ENCODE measurements at regions not wholly inside any gene's neighbourhood (a gene's known extent, or its start where the extent isn't known, plus 50 kb on each side); places are given as distances from the start of the nearest gene placed in this dataset.

GRCh38 chr14:86646696-86647690 is 1117.0 kb downstream of the FLRT2 start:
- intact Hi-C loops (cut with DNase I), result no loop called here
- no peaks in the 10 kb centered on the region for H3K9me3 ChIP-seq (ENCODE audit: control insufficient read depth, low read length)
- H3K27ac ChIP-seq (ENCODE audit: low read length), result no peak overlapping the region
- H3K4me3 ChIP-seq (ENCODE audit: low read length), result no peak overlapping the region
- ATAC-seq (no peak), DNase-seq (no peak)
- no peaks in the 10 kb centered on the region for H3K27me3 ChIP-seq (ENCODE audit: control insufficient read depth, insufficient read depth)
- no peaks in the 10 kb centered on the region for H3K4me1 ChIP-seq (ENCODE audit: control insufficient read depth, insufficient read depth, low read length)
- 80% methylated on average over 4 of the region's 4 CpGs for WGBS

- no peak for DNase-seq
- WGBS, result 92% methylated on average over 5 of the region's 5 CpGs
- intact Hi-C loops (cut with DNase I), result no loop called here
- no peak overlapping the region for H3K4me3 ChIP-seq (ENCODE audit: low read length)
- H3K27ac ChIP-seq (ENCODE audit: low read length), result no peak overlapping the region
- H3K4me1 ChIP-seq (ENCODE audit: control insufficient read depth, insufficient read depth, low read length), result no peaks in the 10 kb centered on the region
- no peaks in the 10 kb centered on the region for H3K27me3 ChIP-seq (ENCODE audit: control insufficient read depth, insufficient read depth)
- no peaks in the 10 kb centered on the region for H3K9me3 ChIP-seq (ENCODE audit: control insufficient read depth, low read length)
- ATAC-seq, result no peak
Observed at GRCh38 chr14:86646125-86646524, 1116.2 kb downstream of the FLRT2 start.

- intact Hi-C loops (cut with DNase I), result no loop called here
- Histone ChIP-seq H3K27ac (ENCODE audit: low read length) (no peak overlapping the region), H3K9me3 (ENCODE audit: control insufficient read depth, low read length) (no peaks in the 10 kb centered on the region), H3K27me3 (ENCODE audit: control insufficient read depth, insufficient read depth) (no peaks in the 10 kb centered on the region), H3K4me1 (ENCODE audit: control insufficient read depth, insufficient read depth, low read length) (no peaks in the 10 kb centered on the region), H3K4me3 (ENCODE audit: low read length) (no peak overlapping the region)
- no peak for ATAC-seq
- no peak for DNase-seq
Observed at GRCh38 chr14:86641310-86641709, 1111.4 kb downstream of the FLRT2 start.

- ATAC-seq (no peak), DNase-seq (no peak)
- intact Hi-C loops (cut with DNase I), result no loop called here
- WGBS, result 37% methylated on average over 3 of the region's 3 CpGs
- H3K27me3 ChIP-seq (ENCODE audit: control insufficient read depth, insufficient read depth), result no peaks in the 10 kb centered on the region
- no peak overlapping the region for H3K27ac ChIP-seq (ENCODE audit: low read length)
- H3K4me1 ChIP-seq (ENCODE audit: control insufficient read depth, insufficient read depth, low read length), result no peaks in the 10 kb centered on the region
- no peak overlapping the region for H3K4me3 ChIP-seq (ENCODE audit: low read length)
- H3K9me3 ChIP-seq (ENCODE audit: control insufficient read depth, low read length), result no peaks in the 10 kb centered on the region
Observed at GRCh38 chr14:86640288-86640687, 1110.3 kb downstream of the FLRT2 start.

GRCh38 chr14:86639666-86640065 is 1109.7 kb downstream of the FLRT2 start:
- no peaks in the 10 kb centered on the region for H3K27me3 ChIP-seq (ENCODE audit: control insufficient read depth, insufficient read depth)
- DNase-seq, result no peak
- intact Hi-C loops (cut with DNase I), result no loop called here
- no peaks in the 10 kb centered on the region for H3K4me1 ChIP-seq (ENCODE audit: control insufficient read depth, insufficient read depth, low read length)
- H3K4me3 ChIP-seq (ENCODE audit: low read length), result no peak overlapping the region
- H3K27ac ChIP-seq (ENCODE audit: low read length), result no peak overlapping the region
- no peak for ATAC-seq
- no peaks in the 10 kb centered on the region for H3K9me3 ChIP-seq (ENCODE audit: control insufficient read depth, low read length)

DNA sequence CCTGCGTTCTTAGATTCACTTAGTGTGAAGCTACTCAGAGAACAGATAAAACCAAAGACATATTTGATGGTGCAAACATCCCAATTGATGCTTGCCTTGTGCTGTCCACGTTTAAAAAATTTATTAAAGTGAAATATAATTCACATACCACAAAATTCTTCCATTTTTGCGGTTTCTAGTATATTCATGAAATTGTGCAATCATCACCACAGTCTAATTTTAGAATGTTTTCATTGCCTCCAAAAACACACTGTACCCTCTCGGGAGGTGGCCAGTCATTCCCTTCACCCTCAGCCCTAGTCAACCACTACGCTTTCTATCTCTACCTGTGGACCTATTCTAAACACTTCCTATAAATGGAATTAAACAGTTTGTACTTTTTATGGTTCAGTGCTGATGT is 1109.2 kb downstream of the FLRT2 start:
- 85% methylated on average over 5 of the region's 5 CpGs for WGBS
- intact Hi-C loops (cut with DNase I), result no loop called here
- ATAC-seq (no peak), DNase-seq (no peak)
- Histone ChIP-seq H3K4me3 (ENCODE audit: low read length) (no peak overlapping the region), H3K4me1 (ENCODE audit: control insufficient read depth, insufficient read depth, low read length) (no peaks in the 10 kb centered on the region), H3K27ac (ENCODE audit: low read length) (no peak overlapping the region), H3K27me3 (ENCODE audit: control insufficient read depth, insufficient read depth) (no peaks in the 10 kb centered on the region), H3K9me3 (ENCODE audit: control insufficient read depth, low read length) (no peaks in the 10 kb centered on the region)

DNA sequence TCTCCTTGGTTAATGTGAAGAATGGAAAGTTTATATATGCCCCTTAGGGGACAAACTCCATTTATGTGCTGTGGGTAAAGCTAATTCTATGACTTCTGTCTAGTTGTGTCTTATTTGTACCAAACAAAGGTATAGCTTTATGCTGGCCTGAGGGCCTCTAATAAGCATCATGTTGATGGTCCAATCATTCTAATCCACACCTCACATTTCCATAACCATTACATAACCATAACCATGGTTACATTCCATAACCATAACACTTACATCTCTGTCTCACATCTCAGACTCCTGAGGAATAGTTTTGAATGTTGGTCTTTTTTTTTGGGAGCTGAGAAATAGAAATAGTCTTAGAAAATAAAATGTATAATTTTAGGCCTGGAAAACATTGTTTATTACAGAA is 1097.1 kb downstream of the FLRT2 start:
- H3K4me1 ChIP-seq (ENCODE audit: control insufficient read depth, insufficient read depth, low read length), result no peaks in the 10 kb centered on the region
- H3K9me3 ChIP-seq (ENCODE audit: control insufficient read depth, low read length), result no peaks in the 10 kb centered on the region
- no peak overlapping the region for H3K27ac ChIP-seq (ENCODE audit: low read length)
- no peak for DNase-seq
- H3K4me3 ChIP-seq (ENCODE audit: low read length), result no peak overlapping the region
- intact Hi-C loops (cut with DNase I), result no loop called here
- no peaks in the 10 kb centered on the region for H3K27me3 ChIP-seq (ENCODE audit: control insufficient read depth, insufficient read depth)
- ATAC-seq, result no peak

DNA sequence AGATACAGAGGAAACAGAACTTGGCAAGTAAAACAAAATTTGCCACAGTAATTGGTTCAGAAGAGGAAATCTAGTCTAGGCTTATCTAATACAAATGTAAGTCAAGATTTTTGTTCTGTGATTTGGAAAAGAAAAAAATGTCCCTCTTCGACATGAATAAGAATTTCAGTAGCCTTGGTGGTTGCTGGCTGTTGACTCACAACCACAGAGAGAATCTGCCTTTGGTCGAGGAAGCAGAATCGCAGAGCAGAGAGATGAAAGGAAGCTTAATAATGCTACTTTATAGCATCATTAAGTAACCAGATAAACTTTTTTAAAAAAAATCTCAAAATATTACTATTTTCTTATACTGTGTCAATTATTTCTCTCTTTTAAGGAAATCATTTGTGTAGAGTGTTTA is 1096.6 kb downstream of the FLRT2 start:
- no peaks in the 10 kb centered on the region for H3K27me3 ChIP-seq (ENCODE audit: control insufficient read depth, insufficient read depth)
- no peaks in the 10 kb centered on the region for H3K9me3 ChIP-seq (ENCODE audit: control insufficient read depth, low read length)
- H3K27ac ChIP-seq (ENCODE audit: low read length), result no peak overlapping the region
- H3K4me3 ChIP-seq (ENCODE audit: low read length), result no peak overlapping the region
- no peaks in the 10 kb centered on the region for H3K4me1 ChIP-seq (ENCODE audit: control insufficient read depth, insufficient read depth, low read length)
- intact Hi-C loops (cut with DNase I), result no loop called here
- DNase-seq, result no peak
- ATAC-seq, result no peak
- WGBS, result 77% methylated on average over 3 of the region's 3 CpGs

DNA sequence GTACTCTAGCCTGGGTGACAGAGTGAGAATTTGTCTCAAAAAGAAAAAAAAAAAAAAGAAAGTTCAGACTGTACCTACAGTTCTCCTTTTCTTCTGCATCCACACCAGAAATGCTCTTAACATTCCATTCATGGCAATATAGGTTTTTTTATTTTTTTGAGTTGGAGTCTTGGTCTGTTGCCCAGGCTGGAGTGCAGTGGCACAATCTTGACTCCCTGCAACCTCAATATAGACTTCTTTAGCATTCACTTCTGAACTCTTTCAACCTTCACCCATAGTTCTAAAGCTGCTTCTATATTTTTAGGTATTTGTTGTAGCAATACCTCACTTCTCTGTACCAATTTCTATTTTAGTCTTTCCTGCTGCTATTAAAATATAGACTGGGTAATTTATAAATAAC is 1095.7 kb downstream of the FLRT2 start:
- no peaks in the 10 kb centered on the region for H3K4me1 ChIP-seq (ENCODE audit: control insufficient read depth, insufficient read depth, low read length)
- intact Hi-C loops (cut with DNase I), result no loop called here
- no peak for DNase-seq
- H3K4me3 ChIP-seq (ENCODE audit: low read length), result no peak overlapping the region
- H3K27ac ChIP-seq (ENCODE audit: low read length), result no peak overlapping the region
- H3K27me3 ChIP-seq (ENCODE audit: control insufficient read depth, insufficient read depth), result no peaks in the 10 kb centered on the region
- ATAC-seq, result no peak
- H3K9me3 ChIP-seq (ENCODE audit: control insufficient read depth, low read length), result no peaks in the 10 kb centered on the region

DNA sequence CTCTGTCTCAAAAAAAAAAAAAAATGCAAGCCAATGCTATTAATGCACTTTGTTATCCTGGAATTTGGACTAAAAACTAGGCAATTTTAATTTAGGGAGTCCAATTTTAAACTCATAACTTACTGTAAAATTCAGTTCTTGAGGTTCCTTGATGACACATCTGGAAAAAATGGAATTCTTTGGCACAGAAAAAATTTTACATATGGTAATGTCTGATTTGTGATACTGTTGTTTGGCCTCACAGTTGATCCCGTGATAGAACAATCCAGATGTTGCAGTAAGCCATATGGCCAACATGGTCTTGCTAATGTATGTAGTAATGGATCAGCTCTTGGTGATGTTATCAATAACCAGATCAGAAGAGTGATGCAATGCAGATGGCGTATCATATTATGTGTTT is 1089.8 kb downstream of the FLRT2 start:
- WGBS, result 79% methylated on average over 2 of the region's 2 CpGs
- intact Hi-C loops (cut with DNase I), result no loop called here
- ATAC-seq (no peak), DNase-seq (no peak)
- Histone ChIP-seq H3K4me3 (ENCODE audit: low read length) (no peak overlapping the region), H3K27ac (ENCODE audit: low read length) (no peak overlapping the region), H3K27me3 (ENCODE audit: control insufficient read depth, insufficient read depth) (no peaks in the 10 kb centered on the region), H3K9me3 (ENCODE audit: control insufficient read depth, low read length) (no peaks in the 10 kb centered on the region), H3K4me1 (ENCODE audit: control insufficient read depth, insufficient read depth, low read length) (no peaks in the 10 kb centered on the region)

DNA sequence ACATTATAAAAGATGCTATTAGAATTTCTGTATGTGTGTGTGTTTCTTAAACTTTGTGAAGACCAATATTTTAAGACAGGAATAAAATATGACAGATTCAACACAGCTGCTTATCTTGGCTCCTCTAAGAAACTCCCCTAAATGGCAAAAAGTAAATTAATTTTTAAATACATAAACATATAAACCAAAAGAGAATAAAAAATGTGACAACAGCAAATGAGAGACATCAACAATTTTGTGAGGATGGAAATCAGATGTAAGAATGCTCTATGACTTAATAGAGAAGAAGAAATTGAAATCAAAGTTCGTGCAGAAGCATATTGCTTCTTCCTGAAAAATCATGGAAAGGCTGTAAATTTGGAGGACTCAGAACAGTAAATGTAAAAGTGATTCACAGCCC is 1083.8 kb downstream of the FLRT2 start:
- Histone ChIP-seq H3K27ac (ENCODE audit: low read length) (no peak overlapping the region), H3K9me3 (ENCODE audit: control insufficient read depth, low read length) (no peaks in the 10 kb centered on the region), H3K4me3 (ENCODE audit: low read length) (no peak overlapping the region), H3K27me3 (ENCODE audit: control insufficient read depth, insufficient read depth) (no peaks in the 10 kb centered on the region), H3K4me1 (ENCODE audit: control insufficient read depth, insufficient read depth, low read length) (no peaks in the 10 kb centered on the region)
- 56% methylated on average over 1 of the region's 1 CpG for WGBS
- intact Hi-C loops (cut with DNase I), result no loop called here
- no peak for DNase-seq
- no peak for ATAC-seq

DNA sequence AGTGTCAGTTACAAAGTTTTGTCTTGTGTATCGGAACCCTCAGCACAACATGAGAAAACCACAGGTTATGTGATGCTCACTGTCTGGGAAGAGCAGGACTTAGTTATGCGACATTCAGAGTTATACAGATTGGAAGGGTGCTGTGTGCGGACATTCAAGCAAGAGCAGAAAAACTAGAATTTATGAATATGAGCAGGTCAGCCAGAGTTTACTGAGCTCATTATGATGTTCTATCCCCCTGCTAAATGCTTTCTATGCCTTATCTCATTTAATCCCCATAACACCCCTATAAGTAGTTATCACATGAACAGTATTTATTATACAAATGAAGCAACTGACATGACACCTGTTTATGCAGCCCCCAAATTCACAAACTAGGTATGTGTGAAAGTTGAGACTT is 1083.2 kb downstream of the FLRT2 start:
- 79% methylated on average over 3 of the region's 3 CpGs for WGBS
- Histone ChIP-seq H3K27ac (ENCODE audit: low read length) (no peak overlapping the region), H3K4me3 (ENCODE audit: low read length) (no peak overlapping the region), H3K27me3 (ENCODE audit: control insufficient read depth, insufficient read depth) (no peaks in the 10 kb centered on the region), H3K4me1 (ENCODE audit: control insufficient read depth, insufficient read depth, low read length) (no peaks in the 10 kb centered on the region), H3K9me3 (ENCODE audit: control insufficient read depth, low read length) (no peaks in the 10 kb centered on the region)
- DNase-seq (no peak), ATAC-seq (no peak)
- intact Hi-C loops (cut with DNase I), result no loop called here
